HG02870 (cell line): ENCODE measurements at regions not wholly inside any gene's neighbourhood (a gene's known extent, or its start where the extent isn't known, plus 50 kb on each side); places are given as distances from the start of the nearest gene placed in this dataset.

Experiments used
- ATAC-seq: cut with Tn5 transposase; IDR thresholded peaks from one replicate; pipeline ENCODE4 v1.9.1; 2021; ENCODE audit warnings: mild to moderate bottlenecking, moderate library complexity; ENCODE audit not compliant: unreplicated experiment

- ATAC-seq, result no peak
Measured at GRCh38 chr9:107546859-107547258, 57.3 kb upstream of the KLF4 start.

GRCh38 chr9:107545036-107545435 lies 55.5 kb upstream of the KLF4 start:
- no peak for ATAC-seq

- no peak for ATAC-seq
Measured at GRCh38 chr9:107542411-107543157, 53.0 kb upstream of the KLF4 start.

GRCh38 chr9:107541523-107541922 lies 52.0 kb upstream of the KLF4 start:
- ATAC-seq, result peak; percentile 83

- no peak for ATAC-seq
Measured at GRCh38 chr9:107540164-107540561, 50.6 kb upstream of the KLF4 start.

- no peak for ATAC-seq
Measured at GRCh38 chr9:107539427-107540163, 50.0 kb upstream of the KLF4 start.
